DMS79 treated with DMSO at 0.1 percent for 48 hours (cell line): ENCODE measurements at regions not wholly inside any gene's neighbourhood (a gene's known extent, or its start where the extent isn't known, plus 50 kb on each side); places are given as distances from the start of the nearest gene placed in this dataset.
A peak's percentile ranks its signal among the peaks of the same experiment; 100 is the strongest.

ENCODE experiments used
- DNase-seq: peaks from one replicate; lab custom pipeline; 2025; lab: John Stamatoyannopoulos, UW

GRCh38 chr6:80457439-80457933 is 351.0 kb downstream of the BCKDHB start:
- no peak for DNase-seq

DNA sequence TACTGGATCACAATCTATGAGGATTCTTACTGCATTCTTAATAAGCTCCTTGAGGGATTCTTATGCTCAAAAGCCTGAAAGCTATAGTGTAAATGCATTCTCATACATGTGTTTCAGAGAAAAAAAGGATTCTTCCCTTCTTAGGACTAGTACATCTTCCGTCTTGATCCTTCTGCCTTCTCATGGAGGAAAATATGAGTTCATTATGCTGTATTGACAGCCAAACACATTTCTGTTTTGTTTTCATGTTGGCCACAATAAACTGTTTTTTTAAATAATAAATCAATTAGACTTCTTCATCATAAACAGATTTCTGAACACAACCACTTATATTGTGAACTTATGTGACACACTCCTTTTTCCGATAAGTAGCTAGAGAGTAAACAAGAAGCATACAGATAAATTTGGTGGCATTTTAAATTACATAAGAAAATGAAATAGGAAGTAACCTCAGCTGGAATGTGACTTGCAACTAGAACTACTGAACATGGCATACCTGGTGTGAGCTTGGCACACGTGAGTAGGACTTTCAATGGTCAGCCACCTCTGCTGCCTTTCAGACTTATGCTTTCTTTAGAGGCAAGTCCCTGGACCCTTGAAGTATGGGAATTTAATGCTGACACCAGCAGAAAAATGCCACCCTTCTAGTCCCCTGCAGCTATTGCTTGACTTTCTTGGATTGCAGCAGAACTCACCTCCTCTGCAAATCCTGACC is 350.4 kb downstream of the BCKDHB start:
- DNase-seq, result no peak

DNA sequence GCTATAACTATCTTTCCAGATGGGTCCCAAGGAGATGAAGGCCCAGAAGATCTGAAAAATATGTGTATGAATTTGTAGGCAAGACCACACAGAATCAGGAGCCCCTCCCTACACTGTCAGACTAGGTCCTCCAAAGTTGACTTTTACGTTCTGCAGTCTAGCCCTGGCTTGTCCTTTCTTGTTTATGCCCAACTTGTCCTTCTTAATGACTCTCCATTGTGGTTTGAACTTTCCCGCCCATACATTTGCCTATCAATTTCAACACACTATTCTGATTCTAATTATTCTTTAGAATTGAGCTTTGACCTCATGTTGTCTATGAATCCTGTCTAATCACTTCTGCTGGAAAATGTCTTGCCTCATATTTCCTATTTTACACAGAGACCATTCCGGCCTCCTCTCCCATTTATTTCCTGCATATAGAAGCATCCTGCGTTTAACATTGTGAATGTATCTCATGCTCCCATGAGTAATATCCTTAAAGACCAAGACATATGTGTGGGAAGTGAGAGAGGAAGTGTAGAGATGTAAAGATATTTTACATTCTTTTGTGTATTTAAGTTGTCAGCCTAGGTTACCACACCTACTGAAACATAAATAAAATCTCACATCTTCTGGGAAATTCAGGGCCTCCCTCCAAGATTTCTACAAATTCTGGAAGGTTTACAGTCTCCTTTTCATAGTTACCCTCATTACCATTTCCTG is 348.3 kb downstream of the BCKDHB start:
- DNase-seq, result no peak

GRCh38 chr6:80454197-80454596 is 347.7 kb downstream of the BCKDHB start:
- peak; percentile 12 for DNase-seq

GRCh38 chr6:80449726-80450125 is 343.3 kb downstream of the BCKDHB start:
- DNase-seq, result no peak

- no peak for DNase-seq
Observed at GRCh38 chr6:80446454-80447045, 340.1 kb downstream of the BCKDHB start.

GRCh38 chr6:80445751-80446150 is 339.3 kb downstream of the BCKDHB start:
- DNase-seq, result no peak

GRCh38 chr6:80442366-80442765 is 335.9 kb downstream of the BCKDHB start:
- no peak for DNase-seq

- DNase-seq, result no peak
Observed at GRCh38 chr6:80441131-80441530, 334.7 kb downstream of the BCKDHB start.

GRCh38 chr6:80440496-80441115 is 334.1 kb downstream of the BCKDHB start:
- peak; percentile 11 for DNase-seq

DNA sequence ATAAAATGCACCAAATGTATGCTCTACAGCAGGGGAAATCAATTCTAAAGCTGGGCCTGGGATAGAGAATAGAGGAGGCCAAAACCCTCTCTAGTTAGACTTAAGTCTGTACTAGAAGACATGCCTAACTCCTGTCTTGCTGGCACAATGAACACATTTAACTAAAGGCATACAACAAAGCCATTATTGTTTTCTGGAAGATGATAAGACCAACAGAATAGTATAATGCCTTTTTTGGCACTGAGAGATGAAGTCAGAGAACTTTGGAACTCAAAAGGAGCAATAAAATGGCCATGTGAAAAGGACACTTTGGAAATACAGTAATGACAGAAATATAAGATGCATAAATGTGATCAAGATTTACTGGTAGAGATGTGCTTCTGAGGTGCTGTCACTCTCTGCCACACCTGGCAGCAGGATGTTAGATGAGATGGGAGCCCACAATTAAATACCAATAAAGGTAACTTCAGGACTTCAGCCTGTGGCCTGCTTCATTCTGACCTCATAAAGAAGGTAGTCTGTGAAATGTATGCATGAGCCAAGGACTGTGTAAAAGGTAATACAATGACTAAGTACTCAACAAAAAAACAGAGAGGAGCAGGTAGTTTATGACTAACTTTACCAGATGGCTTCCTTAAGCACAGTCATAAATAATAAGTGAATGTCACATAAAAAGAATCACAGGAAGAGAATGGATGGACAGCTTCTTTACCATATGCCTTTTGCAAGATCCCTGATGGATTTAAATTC is 333.4 kb downstream of the BCKDHB start:
- DNase-seq, result no peak

DNA sequence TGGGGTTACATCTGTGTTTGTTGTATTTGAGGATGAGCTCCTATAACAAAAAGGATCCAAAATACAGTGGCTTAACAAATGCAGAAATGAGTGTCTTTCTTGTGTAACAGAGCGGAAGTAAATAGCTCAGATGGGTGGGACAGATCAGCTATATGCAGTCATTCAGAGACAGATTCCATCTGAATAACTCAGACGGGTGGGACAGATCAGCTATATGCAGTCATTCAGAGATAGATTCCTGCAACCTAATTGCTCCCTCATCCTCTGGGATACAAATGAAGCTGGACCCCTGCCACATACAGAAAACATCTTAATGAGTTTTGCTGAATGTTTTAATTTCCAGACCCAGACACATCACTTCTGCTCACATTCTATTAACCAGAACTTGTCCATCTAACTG is 332.3 kb downstream of the BCKDHB start:
- DNase-seq, result no peak

DNA sequence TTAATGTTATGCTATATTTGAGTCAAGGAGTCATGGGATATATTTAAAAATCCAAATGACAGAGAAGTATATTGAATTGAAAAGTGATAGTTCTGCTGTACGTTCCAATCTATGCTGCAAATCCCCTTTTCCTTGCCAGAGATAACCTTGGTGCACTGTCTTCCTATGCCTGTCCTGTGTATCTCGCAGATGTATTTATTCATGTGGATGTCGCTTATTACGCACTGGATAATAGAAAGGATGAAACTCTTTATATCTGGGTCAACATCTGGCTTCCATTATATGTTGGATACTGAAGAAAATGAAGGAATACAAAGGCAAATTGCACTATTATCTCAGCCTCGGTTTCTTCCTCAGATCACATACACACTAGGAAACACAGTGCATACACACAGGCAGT is 331.3 kb downstream of the BCKDHB start:
- DNase-seq, result no peak

GRCh38 chr6:80437221-80437620 is 330.8 kb downstream of the BCKDHB start:
- no peak for DNase-seq

GRCh38 chr6:80436663-80437062 is 330.2 kb downstream of the BCKDHB start:
- DNase-seq, result no peak

DNA sequence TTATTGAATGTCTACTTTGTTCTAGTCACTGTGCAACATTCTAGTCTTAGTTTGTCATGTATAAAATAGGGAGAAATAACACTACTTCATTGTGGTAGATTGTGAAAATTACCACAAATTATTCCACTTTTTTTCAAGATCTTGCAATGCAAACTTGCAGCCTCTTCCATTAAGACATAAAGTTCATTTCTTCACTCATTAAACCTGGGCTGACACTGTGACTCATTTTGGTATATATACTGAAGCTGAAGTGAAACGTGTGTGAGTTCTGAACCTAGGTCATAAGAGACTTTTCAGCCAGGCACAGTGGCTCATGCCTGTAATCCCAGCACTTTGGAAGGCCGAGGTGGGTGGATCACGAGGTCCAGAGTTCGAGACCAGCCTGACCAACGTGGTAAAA is 329.0 kb downstream of the BCKDHB start:
- DNase-seq, result no peak

DNA sequence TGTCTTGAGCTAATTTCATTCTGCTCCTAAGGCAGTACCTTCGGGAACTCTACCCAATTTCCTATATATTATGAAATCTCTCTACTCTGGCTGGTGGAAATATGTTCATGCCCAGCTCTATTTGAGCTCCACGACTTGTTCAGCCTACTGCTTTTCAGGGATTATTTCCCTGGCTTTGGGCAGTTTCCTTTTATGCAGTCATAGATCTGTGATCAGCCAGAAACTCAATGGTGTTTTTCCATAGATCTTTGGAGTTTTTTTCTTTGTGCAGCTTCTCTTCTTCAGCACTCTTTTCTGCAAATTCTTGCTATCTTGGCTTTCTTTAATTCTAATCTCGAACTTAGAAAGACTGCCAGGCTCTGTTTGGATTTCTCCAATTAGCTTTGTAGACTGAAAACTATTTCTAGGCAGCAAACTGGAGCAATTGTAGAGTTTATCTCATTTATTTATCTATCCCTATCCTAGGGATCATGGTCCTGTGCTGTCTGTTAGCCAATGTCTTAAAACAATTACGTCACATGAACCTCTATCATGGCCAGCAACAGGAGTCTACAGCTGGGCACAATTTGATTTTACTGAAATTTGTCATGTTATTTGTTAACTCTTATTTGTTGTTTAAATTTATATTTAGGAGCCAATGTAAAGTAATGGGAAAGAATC is 328.4 kb downstream of the BCKDHB start:
- DNase-seq, result no peak

- DNase-seq, result no peak
Observed at GRCh38 chr6:80433673-80434025, 327.2 kb downstream of the BCKDHB start.

DNA sequence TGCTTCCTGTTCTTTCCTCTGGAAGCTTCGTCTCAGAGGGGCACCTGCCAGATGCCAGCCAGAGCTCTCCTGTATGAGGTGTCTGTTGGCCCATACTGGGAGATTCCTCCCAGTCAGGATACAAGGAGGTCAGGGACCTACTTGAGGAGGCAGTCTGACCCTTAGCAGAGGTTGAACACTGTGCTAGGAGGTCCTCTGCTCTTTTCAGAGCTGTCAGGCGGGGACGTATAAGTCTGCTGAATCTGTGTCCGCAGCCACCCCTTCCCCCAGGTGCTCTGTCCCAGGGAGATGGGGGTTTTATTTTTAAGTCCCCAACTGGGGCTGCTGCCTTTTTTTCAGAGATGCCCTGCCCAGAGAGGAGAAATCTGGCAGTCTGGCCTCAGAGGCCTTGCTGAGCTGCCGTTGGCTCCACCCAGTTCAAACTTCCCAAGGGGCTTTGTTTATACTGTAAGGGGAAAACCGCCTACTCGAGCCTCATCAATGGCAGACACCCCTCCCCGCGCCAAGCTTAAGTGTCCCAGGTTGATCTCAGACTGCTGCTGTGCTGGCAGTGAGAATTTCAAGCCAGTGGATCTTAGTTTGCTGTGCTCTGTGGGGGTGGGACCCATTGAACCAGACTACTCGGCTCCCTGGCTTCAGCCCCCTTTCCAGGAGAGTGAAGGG is 326.7 kb downstream of the BCKDHB start:
- DNase-seq, result no peak

DNA sequence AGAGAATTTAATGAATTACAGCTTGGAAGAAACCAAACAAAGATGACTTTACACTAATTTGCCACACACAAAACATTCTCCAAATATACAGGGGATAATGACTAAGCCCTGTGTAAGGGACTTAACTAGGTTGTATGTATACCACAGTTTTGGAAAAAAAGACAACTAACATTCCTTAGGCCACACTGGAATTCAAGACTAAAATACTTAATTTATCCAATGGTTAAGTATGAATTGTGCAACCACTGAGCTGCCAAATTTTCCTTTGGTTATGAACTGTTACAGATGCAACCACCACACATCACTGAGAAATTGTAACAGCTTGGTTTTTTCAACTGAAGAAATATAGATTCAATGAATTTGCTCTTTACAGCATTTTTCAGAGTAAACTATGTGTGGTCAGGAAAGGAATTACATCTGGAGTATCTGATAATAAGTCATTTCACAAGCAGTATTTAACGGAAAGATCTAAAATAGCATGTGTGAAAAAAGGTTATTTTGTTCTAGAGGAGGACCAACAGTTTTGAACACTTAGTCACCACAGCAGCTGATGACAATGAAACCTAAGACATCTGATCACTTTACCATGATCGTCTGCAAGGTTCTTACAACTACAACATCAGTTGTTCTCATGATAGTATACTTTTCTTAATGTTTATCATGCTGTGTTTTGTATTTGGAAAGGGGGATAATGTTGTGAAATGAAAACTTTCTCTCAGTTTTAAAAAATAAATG is 318.8 kb downstream of the BCKDHB start:
- no peak for DNase-seq
